ENCODE measurements at regions not wholly inside any gene's neighbourhood (a gene's known extent, or its start where the extent isn't known, plus 50 kb on each side); places are given as distances from the start of the nearest gene placed in this dataset.

- Histone ChIP-seq H3K9me3 (replicated peaks; ENCODE audit: control insufficient read depth, insufficient read depth, low read length) (no peaks in the 10 kb centered on the region), H3K27me3 (ENCODE audit: control insufficient read depth in 2 of 2, insufficient read depth in 2 of 2, low read length in 2 of 2) (no peaks in the 10 kb centered on the region), H3K36me3 (ENCODE audit: control insufficient read depth in 2 of 2, extremely low read depth in 1 of 2, insufficient read depth in 2 of 2, low read length in 2 of 2) (no peaks in the 10 kb centered on the region), H3K9me1 (replicated peaks; ENCODE audit: control insufficient read depth, extremely low read depth, insufficient read depth, low read length) (no peaks in the 10 kb centered on the region), H2AFZ (ENCODE audit: low read depth, low read length) (no peak overlapping the region), H3K4me1 (ENCODE audit: control insufficient read depth, extremely low read depth, insufficient read depth, low read length) (no peaks in the 10 kb centered on the region), H3K4me2 (ENCODE audit: insufficient read depth, low read length) (no peak overlapping the region), H3K79me2 (ENCODE audit: control insufficient read depth, insufficient read depth, low read length) (no peaks in the 10 kb centered on the region), H3K9ac (replicated peaks; ENCODE audit: extremely low read depth, insufficient read depth, low read length) (no peak overlapping the region), H3K27ac (ENCODE audit: insufficient read depth, low read depth, low read length) (no peak overlapping the region), H3K4me3 (replicated peaks in 1 of 3; ENCODE audit: insufficient read depth in 1 of 3, low read depth in 1 of 3, low read length in 3 of 3) (no peak overlapping the region), H4K20me1 (replicated peaks; ENCODE audit: control insufficient read depth, extremely low read depth, insufficient read depth, low read length) (no peaks in the 10 kb centered on the region)
- no peak for FAIRE-seq
- ChIA-PET CTCF (no interaction called here), POLR2A (no interaction called here)
- no peak for TF ChIP-seq EZH2 (IDR thresholded peaks at IDR 0.05; ENCODE audit: borderline replicate concordance, low read depth, low read length, severe bottlenecking)
- TF ChIP-seq CTCF (IDR thresholded peaks at IDR 0.05; ENCODE audit: extremely low read depth in 1 of 2, insufficient read depth in 1 of 2, low read depth in 1 of 2, low read length in 2 of 2): no peak
- TF ChIP-seq POLR2A (IDR thresholded peaks at IDR 0.05; ENCODE audit: low read depth, low read length): no peak
- no peak for TF ChIP-seq GATA2 (IDR thresholded peaks at IDR 0.05; ENCODE audit: insufficient read depth, insufficient read length, low read depth, low read length)
- TF ChIP-seq MYC (IDR thresholded peaks at IDR 0.05; ENCODE audit: low read depth, low read length): no peak
- TF ChIP-seq, protein P1, sequence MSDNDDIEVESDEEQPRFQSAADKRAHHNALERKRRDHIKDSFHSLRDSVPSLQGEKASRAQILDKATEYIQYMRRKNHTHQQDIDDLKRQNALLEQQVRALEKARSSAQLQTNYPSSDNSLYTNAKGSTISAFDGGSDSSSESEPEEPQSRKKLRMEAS (IDR thresholded peaks at IDR 0.05; ENCODE audit: insufficient read depth, insufficient read length): no peak
- no peak for TF ChIP-seq FOS (IDR thresholded peaks at IDR 0.05; ENCODE audit: borderline replicate concordance, insufficient read depth, low read length)
- TF ChIP-seq JUN (IDR thresholded peaks at IDR 0.05; ENCODE audit: borderline replicate concordance, insufficient read depth, insufficient read length, low read depth): no peak
- TF ChIP-seq POLR2AphosphoS5 (IDR thresholded peaks at IDR 0.05; ENCODE audit: insufficient read depth, low read depth, low read length): no peak
- intact Hi-C loops (cut with micrococcal nuclease) (no loop called here), dilution Hi-C loops (cut with MboI; ENCODE audit: extremely low pct_ligation_motif_present, low sequenced_read_pairs) (no loop called here)
- no TSS peak for BruUV-seq (replicated peaks)
- DNase-seq (ENCODE audit: low read depth, low spot score): no peak
Measured at GRCh38 chr12:97363693-97364092, 98.9 kb upstream of the RMST start.
